ENCODE measurements at regions not wholly inside any gene's neighbourhood (a gene's known extent, or its start where the extent isn't known, plus 50 kb on each side); places are given as distances from the start of the nearest gene placed in this dataset.

GRCh38 chr22:49483946-49484345, 343.7 kb downstream of the BRD1 start:
- Histone ChIP-seq H3K4me3 (ENCODE audit: low read depth in 1 of 2, low read length in 2 of 2) (no peak overlapping the region), H3K27ac (ENCODE audit: low read depth, low read length) (no peak overlapping the region), H3K9me3 (ENCODE audit: low read length) (no peaks in the 10 kb centered on the region), H3K36me3 (ENCODE audit: insufficient read depth, low read length) (no peaks in the 10 kb centered on the region), H3K27me3 (ENCODE audit: control insufficient read depth in 1 of 2, insufficient read depth in 2 of 2, low read length in 2 of 2) (peaks cover 0 to 18% of the 10 kb centered on the region in 2 donors), H3K4me1 (ENCODE audit: insufficient read depth, low read length) (no peaks in the 10 kb centered on the region), H3K9ac (ENCODE audit: low read length) (no peak overlapping the region)

- H3K4me1 ChIP-seq (ENCODE audit: insufficient read depth, low read length), result no peaks in the 10 kb centered on the region
- no peaks in the 10 kb centered on the region for H3K9me3 ChIP-seq (ENCODE audit: low read length)
- no peak overlapping the region for H3K27ac ChIP-seq (ENCODE audit: low read depth, low read length)
- peaks cover 0 to 18% of the 10 kb centered on the region in 2 donors for H3K27me3 ChIP-seq (ENCODE audit: control insufficient read depth in 1 of 2, insufficient read depth in 2 of 2, low read length in 2 of 2)
- H3K36me3 ChIP-seq (ENCODE audit: insufficient read depth, low read length), result no peaks in the 10 kb centered on the region
- no peak overlapping the region for H3K9ac ChIP-seq (ENCODE audit: low read length)
- H3K4me3 ChIP-seq (ENCODE audit: low read depth in 1 of 2, low read length in 2 of 2), result no peak overlapping the region
These were observed 344.3 kb downstream of the BRD1 start for GRCh38 chr22:49483281-49483870.

DNA sequence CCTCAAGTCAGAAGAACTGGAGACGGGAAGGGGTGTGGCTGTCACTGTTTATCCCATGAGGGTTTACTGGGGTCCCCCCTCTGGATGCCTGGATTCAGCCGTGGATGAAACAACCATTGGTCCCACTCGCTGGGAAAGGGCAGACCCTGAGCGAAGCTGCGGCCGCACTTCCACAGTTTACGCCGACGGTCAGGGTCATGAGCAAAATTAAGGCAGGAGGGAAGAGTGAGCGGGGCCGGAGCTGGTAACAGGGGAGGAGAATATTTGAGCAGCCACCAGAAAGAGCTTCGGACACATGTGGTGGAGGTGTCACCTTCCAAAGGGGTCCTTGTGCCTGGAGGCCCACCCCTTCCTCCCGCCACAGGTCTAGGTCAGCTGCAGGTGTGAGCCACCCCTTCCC, 344.9 kb downstream of the BRD1 start:
- no peaks in the 10 kb centered on the region for H3K36me3 ChIP-seq (ENCODE audit: insufficient read depth, low read length)
- H3K9me3 ChIP-seq (ENCODE audit: low read length), result no peaks in the 10 kb centered on the region
- H3K27me3 ChIP-seq (ENCODE audit: control insufficient read depth in 1 of 2, insufficient read depth in 2 of 2, low read length in 2 of 2), result peaks cover 0 to 18% of the 10 kb centered on the region in 2 donors

DNA sequence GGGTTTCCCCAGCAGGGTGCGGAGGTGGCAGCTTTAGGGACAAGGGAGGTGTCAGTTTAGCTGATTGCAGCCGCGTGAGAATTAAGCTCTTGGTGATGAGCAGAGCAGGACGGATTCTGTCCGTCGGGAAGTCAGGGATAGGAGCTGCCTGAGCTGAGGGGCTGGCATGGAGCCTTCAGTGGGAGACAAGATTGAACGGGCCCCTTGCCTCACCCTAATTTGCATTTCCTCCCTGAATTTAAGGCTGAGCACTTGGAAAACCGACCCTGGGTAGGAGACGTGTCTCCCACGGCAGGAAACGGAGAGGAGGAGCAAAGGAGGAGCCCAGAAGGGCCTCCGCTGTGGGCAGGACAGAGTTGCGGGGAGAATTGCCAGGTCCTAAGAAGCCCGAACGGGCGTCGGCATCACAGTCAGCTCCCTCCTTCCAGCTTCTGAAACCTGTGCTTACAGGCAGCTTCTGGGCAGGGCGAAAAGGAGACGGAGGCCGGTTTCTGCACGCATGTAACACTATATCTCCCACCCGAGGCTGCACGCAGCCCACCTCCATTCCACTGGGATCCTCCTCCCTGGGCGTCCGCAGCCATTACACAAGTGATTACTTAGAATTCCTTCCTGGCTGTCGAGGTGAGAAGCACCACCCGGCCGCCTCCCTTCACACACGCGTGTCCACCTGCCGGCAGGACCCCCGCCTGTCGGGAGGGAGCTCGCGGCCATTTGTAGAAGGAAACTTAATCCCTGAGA, 345.8 kb downstream of the BRD1 start:
- Histone ChIP-seq H3K27me3 (ENCODE audit: control insufficient read depth in 1 of 2, insufficient read depth in 2 of 2, low read length in 2 of 2) (peaks cover 0 to 18% of the 10 kb centered on the region in 2 donors), H3K9me3 (ENCODE audit: low read length) (no peaks in the 10 kb centered on the region), H3K27ac (ENCODE audit: low read depth, low read length) (no peak overlapping the region), H3K4me1 (ENCODE audit: insufficient read depth, low read length) (no peaks in the 10 kb centered on the region), H3K4me3 (ENCODE audit: low read depth in 1 of 2, low read length in 2 of 2) (no peak overlapping the region), H3K36me3 (ENCODE audit: insufficient read depth, low read length) (no peaks in the 10 kb centered on the region), H3K9ac (ENCODE audit: low read length) (no peak overlapping the region)

More for the DNA sequence above, 344.9 kb downstream of the BRD1 start:
- Histone ChIP-seq H3K4me1 (ENCODE audit: insufficient read depth, low read length) (no peaks in the 10 kb centered on the region), H3K9ac (ENCODE audit: low read length) (no peak overlapping the region), H3K4me3 (ENCODE audit: low read depth in 1 of 2, low read length in 2 of 2) (no peak overlapping the region), H3K27ac (ENCODE audit: low read depth, low read length) (no peak overlapping the region)

- no peak overlapping the region for H3K4me3 ChIP-seq (ENCODE audit: low read depth in 1 of 2, low read length in 2 of 2)
- no peak overlapping the region for H3K27ac ChIP-seq (ENCODE audit: low read depth, low read length)
- peaks cover 0 to 18% of the 10 kb centered on the region in 2 donors for H3K27me3 ChIP-seq (ENCODE audit: control insufficient read depth in 1 of 2, insufficient read depth in 2 of 2, low read length in 2 of 2)
- no peak overlapping the region for H3K9ac ChIP-seq (ENCODE audit: low read length)
- H3K36me3 ChIP-seq (ENCODE audit: insufficient read depth, low read length), result no peaks in the 10 kb centered on the region
- H3K4me1 ChIP-seq (ENCODE audit: insufficient read depth, low read length), result no peaks in the 10 kb centered on the region
- no peaks in the 10 kb centered on the region for H3K9me3 ChIP-seq (ENCODE audit: low read length)
These were observed 346.6 kb downstream of the BRD1 start for GRCh38 chr22:49480896-49481658.

GRCh38 chr22:49480331-49480730, 347.3 kb downstream of the BRD1 start:
- peaks cover 0 to 18% of the 10 kb centered on the region in 2 donors for H3K27me3 ChIP-seq (ENCODE audit: control insufficient read depth in 1 of 2, insufficient read depth in 2 of 2, low read length in 2 of 2)
- H3K9ac ChIP-seq (ENCODE audit: low read length), result no peak overlapping the region
- H3K4me1 ChIP-seq (ENCODE audit: insufficient read depth, low read length), result no peaks in the 10 kb centered on the region
- no peaks in the 10 kb centered on the region for H3K36me3 ChIP-seq (ENCODE audit: insufficient read depth, low read length)
- H3K9me3 ChIP-seq (ENCODE audit: low read length), result no peaks in the 10 kb centered on the region
- H3K27ac ChIP-seq (ENCODE audit: low read depth, low read length), result no peak overlapping the region
- H3K4me3 ChIP-seq (ENCODE audit: low read depth in 1 of 2, low read length in 2 of 2), result no peak overlapping the region

DNA sequence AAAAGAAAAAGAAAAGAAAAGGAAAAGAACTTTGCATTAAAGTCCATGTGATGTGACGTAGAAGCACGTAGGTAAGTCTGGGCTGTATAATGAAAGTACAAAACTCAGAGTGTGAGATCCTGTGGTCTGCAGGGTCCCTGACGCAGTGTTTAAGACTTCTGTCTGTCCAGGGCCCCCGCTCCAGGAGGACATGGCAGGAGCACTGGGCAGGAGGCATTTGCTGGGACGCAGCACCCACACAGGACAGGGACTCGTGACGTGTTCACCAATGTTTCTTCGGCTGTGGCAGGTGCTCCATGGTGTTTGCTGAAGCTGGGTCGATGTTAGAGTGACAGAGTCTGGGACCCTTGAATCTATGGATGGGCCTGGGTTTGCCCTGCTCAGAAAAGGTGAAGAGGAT, 348.1 kb downstream of the BRD1 start:
- H3K36me3 ChIP-seq (ENCODE audit: insufficient read depth, low read length), result no peaks in the 10 kb centered on the region
- H3K4me1 ChIP-seq (ENCODE audit: insufficient read depth, low read length), result no peaks in the 10 kb centered on the region
- H3K4me3 ChIP-seq (ENCODE audit: low read depth in 1 of 2, low read length in 2 of 2), result no peak overlapping the region
- H3K27me3 ChIP-seq (ENCODE audit: control insufficient read depth in 1 of 2, insufficient read depth in 2 of 2, low read length in 2 of 2), result peaks cover 0 to 18% of the 10 kb centered on the region in 2 donors
- no peaks in the 10 kb centered on the region for H3K9me3 ChIP-seq (ENCODE audit: low read length)
- no peak overlapping the region for H3K9ac ChIP-seq (ENCODE audit: low read length)
- no peak overlapping the region for H3K27ac ChIP-seq (ENCODE audit: low read depth, low read length)

DNA sequence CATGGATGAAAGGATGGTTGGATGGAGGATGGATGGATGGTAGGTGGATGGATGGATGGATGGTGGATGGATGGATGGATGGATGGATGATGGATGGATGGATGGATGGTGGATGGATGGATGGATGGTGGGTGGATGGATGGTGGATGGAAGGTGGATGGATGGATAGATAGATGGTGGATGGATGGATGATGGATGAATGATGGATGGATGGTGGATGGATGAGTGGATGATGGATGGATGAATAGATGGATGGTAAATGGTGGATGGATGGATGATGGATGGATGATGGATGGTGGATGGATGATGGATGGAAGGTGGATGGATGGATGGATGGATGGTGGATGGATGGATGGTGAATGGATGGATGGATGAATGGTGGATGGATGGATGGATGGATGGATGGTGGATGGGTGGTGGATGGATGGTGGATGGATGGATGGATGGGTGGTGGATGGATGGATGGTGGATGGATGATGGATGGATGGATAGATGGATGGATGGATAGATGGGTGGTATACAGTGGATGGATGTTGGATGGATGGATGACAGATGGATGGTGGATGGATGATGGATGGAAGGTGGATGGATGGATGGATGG, 350.8 kb downstream of the BRD1 start:
- Histone ChIP-seq H3K4me1 (ENCODE audit: insufficient read depth, low read length) (no peaks in the 10 kb centered on the region), H3K27ac (ENCODE audit: low read depth, low read length) (no peak overlapping the region), H3K36me3 (ENCODE audit: insufficient read depth, low read length) (no peaks in the 10 kb centered on the region), H3K9me3 (ENCODE audit: low read length) (no peaks in the 10 kb centered on the region), H3K27me3 (ENCODE audit: control insufficient read depth in 1 of 2, insufficient read depth in 2 of 2, low read length in 2 of 2) (peaks cover 0 to 6% of the 10 kb centered on the region in 2 donors), H3K4me3 (ENCODE audit: low read depth in 1 of 2, low read length in 2 of 2) (no peak overlapping the region), H3K9ac (ENCODE audit: low read length) (no peak overlapping the region)

DNA sequence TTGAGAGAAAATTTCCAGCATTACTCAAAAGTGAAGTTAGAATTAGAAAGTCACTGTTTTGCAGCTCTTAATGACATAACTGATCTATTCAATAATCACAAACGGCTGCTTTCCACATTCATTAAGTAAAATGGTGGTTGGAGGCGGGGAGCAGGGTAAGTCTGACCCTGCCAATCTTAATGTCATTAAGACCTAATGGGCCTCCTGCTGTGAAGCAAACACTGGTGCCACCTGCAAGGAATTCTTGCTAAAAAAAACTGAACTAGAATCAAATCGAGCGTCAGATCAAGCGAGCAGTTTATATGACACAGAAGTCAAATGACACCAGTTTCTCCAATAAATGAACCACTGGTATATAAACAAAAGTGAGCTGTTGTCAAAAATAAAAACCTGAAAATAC, 351.5 kb downstream of the BRD1 start:
- no peaks in the 10 kb centered on the region for H3K4me1 ChIP-seq (ENCODE audit: insufficient read depth, low read length)
- H3K27me3 ChIP-seq (ENCODE audit: control insufficient read depth in 1 of 2, insufficient read depth in 2 of 2, low read length in 2 of 2), result peaks cover 0 to 1% of the 10 kb centered on the region in 2 donors
- no peak overlapping the region for H3K9ac ChIP-seq (ENCODE audit: low read length)
- H3K9me3 ChIP-seq (ENCODE audit: low read length), result no peaks in the 10 kb centered on the region
- no peaks in the 10 kb centered on the region for H3K36me3 ChIP-seq (ENCODE audit: insufficient read depth, low read length)
- H3K27ac ChIP-seq (ENCODE audit: low read depth, low read length), result no peak overlapping the region
- H3K4me3 ChIP-seq (ENCODE audit: low read depth in 1 of 2, low read length in 2 of 2), result no peak overlapping the region

GRCh38 chr22:49475253-49475652, 352.4 kb downstream of the BRD1 start:
- Histone ChIP-seq H3K27me3 (ENCODE audit: control insufficient read depth in 1 of 2, insufficient read depth in 2 of 2, low read length in 2 of 2) (no peaks in the 10 kb centered on the region), H3K9me3 (ENCODE audit: low read length) (no peaks in the 10 kb centered on the region), H3K9ac (ENCODE audit: low read length) (no peak overlapping the region), H3K36me3 (ENCODE audit: insufficient read depth, low read length) (no peaks in the 10 kb centered on the region), H3K27ac (ENCODE audit: low read depth, low read length) (no peak overlapping the region), H3K4me1 (ENCODE audit: insufficient read depth, low read length) (no peaks in the 10 kb centered on the region), H3K4me3 (ENCODE audit: low read depth in 1 of 2, low read length in 2 of 2) (no peak overlapping the region)

DNA sequence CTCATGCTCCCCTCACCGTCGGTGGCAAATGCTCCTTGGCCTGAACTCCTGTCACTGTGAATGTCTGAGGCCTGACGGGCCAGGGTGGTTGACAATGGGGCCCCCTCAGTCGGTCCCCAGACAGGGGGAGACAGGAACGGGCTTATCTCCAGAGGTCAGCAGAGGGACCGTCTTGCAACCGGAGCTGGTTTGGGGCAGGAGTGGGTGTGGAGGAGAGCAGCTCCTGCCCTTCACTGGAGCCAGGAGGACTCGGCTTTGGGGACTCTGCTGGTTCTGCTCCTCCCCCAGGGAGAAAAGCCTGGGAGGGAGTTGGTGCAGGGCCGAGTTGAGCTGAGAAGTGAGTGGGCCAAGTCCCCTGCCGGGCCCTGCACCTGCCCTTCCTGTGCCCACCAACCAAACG, 354.4 kb downstream of the BRD1 start:
- Histone ChIP-seq H3K27ac (ENCODE audit: low read depth, low read length) (no peak overlapping the region), H3K9me3 (ENCODE audit: low read length) (no peaks in the 10 kb centered on the region), H3K36me3 (ENCODE audit: insufficient read depth, low read length) (no peaks in the 10 kb centered on the region), H3K4me3 (ENCODE audit: low read depth in 1 of 2, low read length in 2 of 2) (no peak overlapping the region), H3K27me3 (ENCODE audit: control insufficient read depth in 1 of 2, insufficient read depth in 2 of 2, low read length in 2 of 2) (no peaks in the 10 kb centered on the region), H3K9ac (ENCODE audit: low read length) (no peak overlapping the region), H3K4me1 (ENCODE audit: insufficient read depth, low read length) (no peaks in the 10 kb centered on the region)
